Pancreas (tissue), 10 donors: ENCODE measurements at regions not wholly inside any gene's neighbourhood (a gene's known extent, or its start where the extent isn't known, plus 50 kb on each side); places are given as distances from the start of the nearest gene placed in this dataset.

Experiments used
- ATAC-seq, 4 donors: fragments of 200-7000 bp; cut with Tn5 transposase; one replicate each; pipeline versions ENCODE4 v1.8.0 to v1.9.1; 2020; ENCODE audit warnings: mild to moderate bottlenecking in 4 of 4, moderate library complexity in 4 of 4
- DNase-seq, 6 donors: peaks; one replicate each; pipeline ENCODE4 v3.0.0-alpha.2; 2020
- FAIRE-seq: peaks from 2 replicates; lab custom pipeline; 2012; peaks lifted over from hg19 to GRCh38; lab: Jason Lieb, UNC
- H3K27ac ChIP-seq, 4 donors: fragments of 200-600 bp; sonication (generic); 1 replicate in 3 of 4; 2 replicates in 1 of 4; pipeline versions ENCODE4 v1.5.0 to v1.8.0; 2020
- H3K27me3 ChIP-seq, 4 donors: fragments of 200-600 bp; one replicate each; pipeline ENCODE4 v1.8.0; 2021
- H3K36me3 ChIP-seq, 3 donors: fragments of 200-600 bp; sonication (generic) in 1 of 3; one replicate each; pipeline versions ENCODE4 v1.5.0 to v1.8.0; 2020 to 2021
- H3K4me1 ChIP-seq, 3 donors: fragments of 200-600 bp; one replicate each; pipeline ENCODE4 v1.8.0; 2021
- H3K4me3 ChIP-seq, 4 donors: fragments of 200-600 bp; sonication (generic) in 2 of 4; one replicate each; pipeline versions ENCODE4 v1.5.0 to v1.8.0; 2020 to 2021
- H3K9me3 ChIP-seq, 4 donors: fragments of 200-600 bp; one replicate each; pipeline ENCODE4 v1.8.0; 2021
- CTCF ChIP-seq, 4 donors: fragments of 200-600 bp; sonication (generic) in 3 of 4; IDR thresholded peaks; one replicate each; pipeline versions ENCODE4 v1.5.0 to v1.8.0; 2021; ENCODE audit warnings: antibody characterized with exemption in 4 of 4
- WGBS, 2 donors: extraction: QIAGEN DNeasy Blood & Tissue Kit; methylation state at CpG; one replicate each; pipeline ENCODE4 v1.1.7; 2013; 5-methylcytosine and 5-hydroxymethylcytosine counted together
- intact Hi-C, 3 donors: fragments of 100-400 bp; cut with DNase I; formaldehyde crosslinking; loops; one replicate each; pipeline versions ENCODE4 v1.11.1 to v1.14.2; 2022
- donor health status: healthy with polysubstance abuse.
- donor health status: DM: no; HTN: no; CAD: no; lungs with moderate emphysema.
- donor health status: DM: no; HTN: no; CAD: no.
- donor health status: control.
- donor health status: control.
- donor health status: Bipolar disorder and iron deficiency.
- donor health status: DM: yes; HTN: yes; CAD: no.
- donor health status: DM: no; HTN: no; CAD: no.
- donor health status: DM: no; HTN: no; CAD: no.
- donor health status: DM: yes; HTN: yes; CAD: no.

DNA sequence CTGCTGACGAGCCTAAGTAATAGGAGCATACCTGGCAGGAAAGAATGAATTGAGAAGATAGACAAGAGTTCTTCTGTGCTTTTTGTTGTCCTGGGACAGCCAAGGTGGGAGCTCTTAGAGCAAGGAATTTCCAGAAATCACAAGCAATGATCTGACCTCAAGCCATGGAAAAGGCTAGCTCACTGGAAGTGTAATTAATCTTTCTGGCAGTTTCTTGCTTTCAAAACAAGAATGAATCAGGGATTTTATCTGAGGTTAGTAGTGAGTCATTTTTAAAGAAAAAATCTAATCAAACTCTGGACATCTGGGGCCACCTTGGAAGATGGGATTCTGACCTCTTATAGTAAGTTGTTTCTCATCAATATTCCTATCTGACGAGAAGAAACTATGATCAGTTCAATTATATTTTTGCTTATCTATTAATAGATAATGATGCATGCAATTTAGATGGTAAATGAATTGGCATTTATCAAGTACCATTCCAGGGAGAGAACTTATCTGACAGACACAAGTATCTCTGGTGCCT is 98.0 kb downstream of the ADCYAP1 start:
- no peak overlapping the region for H3K4me3 ChIP-seq
- no peak overlapping the region for H3K27ac ChIP-seq
- DNase-seq (no peak), FAIRE-seq (no peak), ATAC-seq (peak in 1 of 4 donors; percentile 27)
- 26 to 32% methylated on average over 2 of the region's 2 CpGs for WGBS, 2 donors
- TF ChIP-seq CTCF (IDR thresholded peaks at IDR 0.05), result no peak
- intact Hi-C loops, result no loop called here
- H3K36me3 ChIP-seq, result no peaks in the 10 kb centered on the region
- no peaks in the 10 kb centered on the region for H3K4me1 ChIP-seq
- no peaks in the 10 kb centered on the region for H3K27me3 ChIP-seq
- H3K9me3 ChIP-seq, result no peaks in the 10 kb centered on the region

DNA sequence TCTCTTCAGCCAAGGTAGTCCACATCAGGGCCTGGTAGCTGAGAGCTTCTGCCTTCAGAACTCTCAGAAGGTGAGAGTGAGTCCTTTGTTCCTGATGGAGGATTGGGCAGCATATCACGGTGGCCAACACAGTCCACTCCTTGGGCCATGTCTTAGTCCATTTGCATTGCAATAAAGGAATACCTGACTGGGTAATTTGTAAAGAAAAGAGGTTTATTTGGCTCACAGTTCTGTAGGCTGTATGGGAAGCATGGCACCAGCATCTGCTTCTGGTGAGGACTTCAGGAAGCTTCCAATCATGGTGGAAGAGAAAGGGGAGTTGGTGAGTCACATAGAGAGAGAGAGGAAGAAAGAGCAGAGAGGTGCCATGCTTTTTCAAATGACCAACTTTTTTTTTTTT is 98.8 kb downstream of the ADCYAP1 start:
- no peak for DNase-seq
- H3K4me1 ChIP-seq, result no peaks in the 10 kb centered on the region
- intact Hi-C loops, result no loop called here
- no peaks in the 10 kb centered on the region for H3K27me3 ChIP-seq
- 67 to 80% methylated on average over 1 of the region's 1 CpG for WGBS, 2 donors
- no peak overlapping the region for H3K27ac ChIP-seq
- FAIRE-seq, result no peak
- no peak for ATAC-seq
- no peak for TF ChIP-seq CTCF (IDR thresholded peaks at IDR 0.05)
- no peak overlapping the region for H3K4me3 ChIP-seq
- H3K36me3 ChIP-seq, result no peaks in the 10 kb centered on the region
- H3K9me3 ChIP-seq, result no peaks in the 10 kb centered on the region

DNA sequence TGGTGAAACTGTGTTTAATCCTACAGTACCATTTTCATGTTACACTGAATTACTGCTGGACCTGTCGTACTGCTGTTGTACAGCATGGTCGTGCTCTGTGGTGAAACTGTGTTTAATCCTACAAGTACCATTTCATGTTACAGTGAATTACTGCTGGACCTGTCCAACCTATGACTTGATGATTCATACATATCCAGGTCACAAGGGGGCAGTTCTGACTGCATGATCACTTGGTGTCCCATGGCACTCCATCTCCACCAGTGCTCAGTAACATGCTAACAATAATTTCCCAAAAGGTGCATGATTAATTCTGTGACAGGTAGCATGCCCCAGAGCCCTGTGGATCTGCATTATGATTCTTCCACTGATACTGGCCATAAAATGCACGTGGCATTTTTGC is 101.6 kb downstream of the ADCYAP1 start:
- ATAC-seq (no peak), FAIRE-seq (no peak), DNase-seq (no peak)
- Histone ChIP-seq H3K27ac (no peak overlapping the region), H3K36me3 (no peaks in the 10 kb centered on the region), H3K27me3 (no peaks in the 10 kb centered on the region), H3K4me1 (no peaks in the 10 kb centered on the region), H3K9me3 (no peaks in the 10 kb centered on the region), H3K4me3 (no peak overlapping the region)
- no peak for TF ChIP-seq CTCF (IDR thresholded peaks at IDR 0.05)
- 50 to 56% methylated on average over 3 of the region's 3 CpGs for WGBS, 2 donors
- intact Hi-C loops, result no loop called here

DNA sequence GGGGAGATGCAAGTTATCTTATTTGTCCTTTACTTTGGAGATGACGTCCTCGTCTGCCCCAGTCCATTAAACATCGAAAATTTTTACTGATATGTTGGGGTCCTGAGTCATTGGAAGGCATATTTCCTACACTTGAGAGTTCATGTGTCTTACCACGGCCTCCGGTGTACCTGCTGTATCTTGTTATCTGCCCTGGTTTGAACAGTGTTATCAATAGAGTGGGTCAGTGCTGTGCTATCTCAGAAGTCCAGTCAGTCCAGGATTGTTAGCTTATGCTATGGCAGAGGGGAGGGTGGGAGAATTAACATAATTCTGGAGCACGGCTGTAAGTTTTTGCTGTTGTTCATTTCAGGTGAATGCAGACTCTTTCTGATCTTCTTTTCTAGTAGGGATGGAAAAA is 102.3 kb downstream of the ADCYAP1 start:
- Histone ChIP-seq H3K36me3 (no peaks in the 10 kb centered on the region), H3K9me3 (no peaks in the 10 kb centered on the region), H3K27ac (no peak overlapping the region), H3K4me1 (no peaks in the 10 kb centered on the region), H3K4me3 (no peak overlapping the region), H3K27me3 (no peaks in the 10 kb centered on the region)
- no peak for DNase-seq
- FAIRE-seq, result no peak
- TF ChIP-seq CTCF (IDR thresholded peaks at IDR 0.05), result no peak
- intact Hi-C loops, result no loop called here
- no peak for ATAC-seq
- WGBS, 2 donors, result 30 to 44% methylated on average over 6 of the region's 6 CpGs

GRCh38 chr18:1011349-1011748 is 106.7 kb downstream of the ADCYAP1 start:
- intact Hi-C loops, result no loop called here
- Histone ChIP-seq H3K4me3 (no peak overlapping the region), H3K36me3 (no peaks in the 10 kb centered on the region), H3K27ac (no peak overlapping the region), H3K27me3 (no peaks in the 10 kb centered on the region), H3K4me1 (no peaks in the 10 kb centered on the region), H3K9me3 (no peaks in the 10 kb centered on the region)
- WGBS, 2 donors, result 64 to 83% methylated on average over 3 of the region's 3 CpGs
- TF ChIP-seq CTCF (IDR thresholded peaks at IDR 0.05), result no peak
- DNase-seq (no peak), FAIRE-seq (no peak), ATAC-seq (no peak)
